Pancreas (tissue), 10 donors: ENCODE measurements at regions not wholly inside any gene's neighbourhood (a gene's known extent, or its start where the extent isn't known, plus 50 kb on each side); places are given as distances from the start of the nearest gene placed in this dataset.

Experiments used
- ATAC-seq, 4 donors: fragments of 200-7000 bp; cut with Tn5 transposase; one replicate each; pipeline versions ENCODE4 v1.8.0 to v1.9.1; 2020; ENCODE audit warnings: mild to moderate bottlenecking in 4 of 4, moderate library complexity in 4 of 4
- DNase-seq, 6 donors: peaks; one replicate each; pipeline ENCODE4 v3.0.0-alpha.2; 2020
- FAIRE-seq: peaks from 2 replicates; lab custom pipeline; 2012; peaks lifted over from hg19 to GRCh38; lab: Jason Lieb, UNC
- H3K27ac ChIP-seq, 4 donors: fragments of 200-600 bp; sonication (generic); 1 replicate in 3 of 4; 2 replicates in 1 of 4; pipeline versions ENCODE4 v1.5.0 to v1.8.0; 2020
- H3K27me3 ChIP-seq, 4 donors: fragments of 200-600 bp; one replicate each; pipeline ENCODE4 v1.8.0; 2021
- H3K36me3 ChIP-seq, 3 donors: fragments of 200-600 bp; sonication (generic) in 1 of 3; one replicate each; pipeline versions ENCODE4 v1.5.0 to v1.8.0; 2020 to 2021
- H3K4me1 ChIP-seq, 3 donors: fragments of 200-600 bp; one replicate each; pipeline ENCODE4 v1.8.0; 2021
- H3K4me3 ChIP-seq, 4 donors: fragments of 200-600 bp; sonication (generic) in 2 of 4; one replicate each; pipeline versions ENCODE4 v1.5.0 to v1.8.0; 2020 to 2021
- H3K9me3 ChIP-seq, 4 donors: fragments of 200-600 bp; one replicate each; pipeline ENCODE4 v1.8.0; 2021
- WGBS, 2 donors: extraction: QIAGEN DNeasy Blood & Tissue Kit; methylation state at CpG; one replicate each; pipeline ENCODE4 v1.1.7; 2013; 5-methylcytosine and 5-hydroxymethylcytosine counted together
- intact Hi-C, 3 donors: fragments of 100-400 bp; cut with DNase I; formaldehyde crosslinking; loops; one replicate each; pipeline versions ENCODE4 v1.11.1 to v1.14.2; 2022
- TF ChIP-seq, protein P1 (sequence below), 4 donors: fragments of 200-600 bp; sonication (generic) in 3 of 4; IDR thresholded peaks; one replicate each; pipeline versions ENCODE4 v1.5.0 to v1.8.0; 2021; ENCODE audit warnings: antibody characterized with exemption in 4 of 4
- donor health status: healthy with polysubstance abuse.
- donor health status: DM: no; HTN: no; CAD: no; lungs with moderate emphysema.
- donor health status: DM: no; HTN: no; CAD: no.
- donor health status: control.
- donor health status: control.
- donor health status: Bipolar disorder and iron deficiency.
- donor health status: DM: yes; HTN: yes; CAD: no.
- donor health status: DM: no; HTN: no; CAD: no.
- donor health status: DM: no; HTN: no; CAD: no.
- donor health status: DM: yes; HTN: yes; CAD: no.

DNA sequence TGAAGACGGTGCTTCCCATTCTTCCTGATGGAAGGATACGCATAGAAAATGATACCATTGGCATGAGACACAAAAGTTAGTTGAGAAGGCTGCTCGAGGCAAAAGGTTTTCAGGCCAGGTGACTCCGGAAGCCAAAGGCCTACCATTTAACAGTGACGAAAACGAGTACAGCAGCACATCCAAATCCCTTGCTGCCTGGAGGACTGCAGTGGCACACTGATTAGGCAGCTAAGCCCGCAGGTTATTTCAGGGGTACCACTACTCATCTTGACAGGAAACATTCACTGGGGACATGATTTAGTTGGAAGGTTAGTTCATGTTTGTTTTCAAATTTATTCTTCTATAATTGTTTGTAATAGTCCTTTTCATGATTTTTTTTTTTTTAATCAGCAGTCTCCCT, 59.9 kb upstream of the BCHE start:
- no peaks in the 10 kb centered on the region for H3K9me3 ChIP-seq
- 78 to 82% methylated on average over 7 of the region's 7 CpGs for WGBS, 2 donors
- FAIRE-seq (no peak), DNase-seq (no peak), ATAC-seq (no peak)
- H3K27ac ChIP-seq = no peak overlapping the region
- H3K36me3 ChIP-seq = no peaks in the 10 kb centered on the region
- TF ChIP-seq, protein P1, sequence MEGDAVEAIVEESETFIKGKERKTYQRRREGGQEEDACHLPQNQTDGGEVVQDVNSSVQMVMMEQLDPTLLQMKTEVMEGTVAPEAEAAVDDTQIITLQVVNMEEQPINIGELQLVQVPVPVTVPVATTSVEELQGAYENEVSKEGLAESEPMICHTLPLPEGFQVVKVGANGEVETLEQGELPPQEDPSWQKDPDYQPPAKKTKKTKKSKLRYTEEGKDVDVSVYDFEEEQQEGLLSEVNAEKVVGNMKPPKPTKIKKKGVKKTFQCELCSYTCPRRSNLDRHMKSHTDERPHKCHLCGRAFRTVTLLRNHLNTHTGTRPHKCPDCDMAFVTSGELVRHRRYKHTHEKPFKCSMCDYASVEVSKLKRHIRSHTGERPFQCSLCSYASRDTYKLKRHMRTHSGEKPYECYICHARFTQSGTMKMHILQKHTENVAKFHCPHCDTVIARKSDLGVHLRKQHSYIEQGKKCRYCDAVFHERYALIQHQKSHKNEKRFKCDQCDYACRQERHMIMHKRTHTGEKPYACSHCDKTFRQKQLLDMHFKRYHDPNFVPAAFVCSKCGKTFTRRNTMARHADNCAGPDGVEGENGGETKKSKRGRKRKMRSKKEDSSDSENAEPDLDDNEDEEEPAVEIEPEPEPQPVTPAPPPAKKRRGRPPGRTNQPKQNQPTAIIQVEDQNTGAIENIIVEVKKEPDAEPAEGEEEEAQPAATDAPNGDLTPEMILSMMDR (IDR thresholded peaks at IDR 0.05) = no peak
- no peaks in the 10 kb centered on the region for H3K27me3 ChIP-seq
- intact Hi-C loops = no loop called here
- no peak overlapping the region for H3K4me3 ChIP-seq
- H3K4me1 ChIP-seq = no peaks in the 10 kb centered on the region

DNA sequence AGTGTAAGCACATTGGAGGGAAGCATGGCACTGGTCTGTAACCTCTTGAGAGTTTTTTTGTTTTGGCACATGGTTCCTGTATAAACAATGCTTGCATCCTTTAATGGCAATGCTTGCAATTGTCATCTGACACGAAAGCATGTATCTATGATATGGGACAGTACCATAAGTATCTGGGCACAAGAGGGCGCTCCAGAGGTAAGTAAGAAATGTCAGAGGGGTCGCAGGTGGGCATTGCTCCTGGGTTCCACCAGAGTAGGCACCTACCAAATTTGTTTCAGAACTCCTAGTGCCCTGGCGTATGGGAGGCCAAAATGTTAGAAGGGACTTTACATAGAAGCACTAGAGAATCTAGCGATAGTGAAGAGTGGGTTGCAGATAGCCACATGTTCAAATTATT, 58.7 kb upstream of the BCHE start:
- ATAC-seq (no peak), DNase-seq (no peak), FAIRE-seq (no peak)
- no peaks in the 10 kb centered on the region for H3K27me3 ChIP-seq
- H3K27ac ChIP-seq = no peak overlapping the region
- no peaks in the 10 kb centered on the region for H3K36me3 ChIP-seq
- H3K9me3 ChIP-seq = no peaks in the 10 kb centered on the region
- intact Hi-C loops = no loop called here
- H3K4me1 ChIP-seq = no peaks in the 10 kb centered on the region
- H3K4me3 ChIP-seq = no peak overlapping the region
- TF ChIP-seq, protein P1 (IDR thresholded peaks at IDR 0.05) = no peak
- WGBS, 2 donors = 46% methylated on average over 5 of the region's 5 CpGs

DNA sequence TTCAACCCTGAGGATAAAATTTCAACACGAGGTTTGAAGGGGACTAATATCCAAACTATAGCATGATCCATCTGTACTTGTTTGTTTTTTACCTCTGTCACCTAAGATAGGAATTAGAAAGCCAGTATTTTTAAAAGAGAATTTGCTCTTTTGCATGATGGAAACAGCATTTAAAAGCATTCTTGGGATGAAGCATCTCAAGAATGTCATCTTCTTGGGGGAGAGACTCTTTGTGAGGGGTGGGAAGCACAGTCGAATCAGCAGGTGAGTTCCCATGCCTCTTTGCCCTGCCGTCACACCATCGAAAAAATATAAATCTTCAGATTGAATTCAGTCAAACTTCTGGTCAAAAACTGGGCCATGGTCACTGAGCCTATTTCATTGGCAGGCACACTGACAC, 55.3 kb upstream of the BCHE start:
- ATAC-seq (no peak), FAIRE-seq (no peak), DNase-seq (no peak)
- no peaks in the 10 kb centered on the region for H3K4me1 ChIP-seq
- H3K27me3 ChIP-seq = no peaks in the 10 kb centered on the region
- no peaks in the 10 kb centered on the region for H3K9me3 ChIP-seq
- H3K4me3 ChIP-seq = no peak overlapping the region
- intact Hi-C loops = no loop called here
- H3K36me3 ChIP-seq = no peaks in the 10 kb centered on the region
- TF ChIP-seq, protein P1 (IDR thresholded peaks at IDR 0.05) = no peak
- WGBS, 2 donors = 54 to 60% methylated on average over 4 of the region's 4 CpGs
- H3K27ac ChIP-seq = no peak overlapping the region
